Skeletal muscle cell (primary cell): ENCODE measurements at regions not wholly inside any gene's neighbourhood (a gene's known extent, or its start where the extent isn't known, plus 50 kb on each side); places are given as distances from the start of the nearest gene placed in this dataset.

Experiments used
- DNase-seq: peaks from one replicate; pipeline ENCODE4 v3.0.0-alpha.2; 2010; ENCODE audit warnings: low read depth
- H3K4me3 ChIP-seq: 2 replicates; pipeline ENCODE4 v1.5.1; 2011; ENCODE audit warnings: low read depth, mild to moderate bottlenecking, control low read depth, low read length, moderate library complexity

DNA sequence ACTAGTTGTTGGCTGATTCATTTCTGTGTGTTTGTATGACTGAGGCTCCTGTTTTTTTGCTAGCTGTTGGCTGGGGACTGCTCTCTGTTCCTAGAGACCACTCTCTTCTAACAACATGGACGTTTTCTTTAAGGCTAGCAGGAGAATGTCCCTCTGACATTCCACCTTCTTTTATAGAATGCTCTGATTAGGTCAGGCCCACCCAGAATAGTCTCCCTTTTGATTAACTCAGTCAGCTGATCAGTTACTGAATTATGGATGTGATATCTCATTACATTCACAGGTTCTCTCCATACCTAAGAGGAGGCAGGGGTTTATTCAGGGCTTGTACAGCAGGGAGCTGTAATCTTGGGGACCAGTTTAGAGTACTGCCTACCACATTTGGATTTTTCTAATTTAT lies 175.6 kb upstream of the RHOBTB1 start:
- no peak overlapping the region for H3K4me3 ChIP-seq
- no peak for DNase-seq

DNA sequence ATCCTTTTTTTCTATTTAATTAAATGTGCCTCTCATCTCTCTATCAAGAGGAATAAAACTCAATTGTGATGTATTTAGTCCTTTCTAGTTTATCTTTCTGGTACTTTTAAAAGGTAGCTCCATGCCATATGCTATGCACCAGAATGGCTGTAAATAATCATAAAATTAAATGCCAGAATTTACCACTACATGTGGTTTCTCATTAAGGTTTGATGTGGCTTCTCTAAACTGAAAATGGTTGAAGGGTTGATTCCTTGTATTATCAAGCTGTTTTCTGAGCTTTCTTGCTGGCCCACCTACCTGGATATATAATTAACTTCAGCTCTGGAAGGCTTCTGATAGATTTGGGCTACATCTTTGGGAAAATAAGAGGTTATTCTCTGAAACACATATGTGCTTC lies 171.9 kb upstream of the RHOBTB1 start:
- H3K4me3 ChIP-seq, result no peak overlapping the region
- DNase-seq, result no peak

DNA sequence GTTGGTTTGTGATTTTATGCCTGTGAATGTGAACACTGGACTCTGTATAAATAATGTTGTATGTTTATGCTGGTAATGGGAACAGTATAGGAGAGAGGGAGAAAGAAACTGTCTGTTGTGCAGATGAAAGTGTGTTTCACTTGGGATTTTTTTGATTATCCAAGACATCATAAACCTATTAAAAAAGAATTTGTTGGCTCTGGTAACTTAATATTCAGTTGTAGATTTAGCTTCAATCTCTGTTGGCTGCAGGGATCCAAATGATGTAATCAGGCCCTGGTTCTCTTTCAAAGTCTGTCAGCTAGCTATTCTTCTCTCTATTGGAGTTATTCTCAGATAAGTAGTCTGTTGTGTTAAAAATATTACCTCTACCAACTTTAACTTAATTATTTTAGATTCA lies 168.8 kb upstream of the RHOBTB1 start:
- no peak for DNase-seq
- no peak overlapping the region for H3K4me3 ChIP-seq

DNA sequence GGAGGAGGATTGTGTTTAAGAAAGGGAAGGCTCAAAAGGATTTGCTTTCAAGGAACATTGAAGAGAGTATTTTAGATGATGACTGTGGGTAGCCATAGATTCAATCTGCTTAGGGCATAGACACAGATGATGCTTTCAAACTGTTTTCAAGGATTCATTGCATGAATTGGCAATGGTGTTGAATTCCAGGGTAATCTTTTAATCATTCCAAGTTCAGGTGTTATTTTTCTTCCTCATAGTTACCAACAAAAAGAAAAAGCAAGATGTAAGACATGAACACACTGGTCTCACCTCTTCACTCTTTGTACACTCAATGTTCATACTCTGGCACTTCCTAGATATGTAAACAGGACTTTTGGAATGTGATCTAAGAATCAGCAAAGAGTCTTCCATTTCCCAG lies 167.0 kb upstream of the RHOBTB1 start:
- H3K4me3 ChIP-seq, result no peak overlapping the region
- no peak for DNase-seq

DNA sequence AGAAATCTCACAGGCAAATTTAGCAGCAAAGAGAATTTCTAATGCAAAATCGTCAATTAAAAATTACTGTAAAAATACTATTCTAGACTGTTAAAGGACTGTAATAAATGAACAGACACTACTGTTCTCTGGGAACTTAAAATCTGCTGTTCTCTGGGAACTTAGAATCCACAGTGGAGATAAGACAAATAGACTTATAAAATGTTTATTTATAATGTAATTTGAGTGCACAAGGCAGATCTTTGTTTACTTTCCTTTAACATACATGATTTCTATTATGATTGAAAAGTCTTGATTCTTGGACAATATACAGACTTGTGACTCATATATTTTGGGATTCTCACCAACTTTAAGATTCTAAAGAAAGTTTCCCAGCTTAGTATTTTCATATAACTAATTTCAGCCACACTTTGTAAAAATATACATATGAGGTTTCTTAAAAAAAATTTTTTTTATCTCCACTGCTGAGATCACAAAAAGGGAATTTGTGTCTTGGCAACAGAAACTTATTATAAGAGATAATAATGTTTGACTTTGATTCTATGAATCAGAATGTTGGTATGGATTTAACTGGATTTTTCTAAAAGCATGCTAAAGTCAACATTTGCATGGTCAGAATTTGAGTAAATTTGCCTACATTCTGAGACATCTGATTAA lies 166.3 kb upstream of the RHOBTB1 start:
- H3K4me3 ChIP-seq, result no peak overlapping the region
- no peak for DNase-seq

DNA sequence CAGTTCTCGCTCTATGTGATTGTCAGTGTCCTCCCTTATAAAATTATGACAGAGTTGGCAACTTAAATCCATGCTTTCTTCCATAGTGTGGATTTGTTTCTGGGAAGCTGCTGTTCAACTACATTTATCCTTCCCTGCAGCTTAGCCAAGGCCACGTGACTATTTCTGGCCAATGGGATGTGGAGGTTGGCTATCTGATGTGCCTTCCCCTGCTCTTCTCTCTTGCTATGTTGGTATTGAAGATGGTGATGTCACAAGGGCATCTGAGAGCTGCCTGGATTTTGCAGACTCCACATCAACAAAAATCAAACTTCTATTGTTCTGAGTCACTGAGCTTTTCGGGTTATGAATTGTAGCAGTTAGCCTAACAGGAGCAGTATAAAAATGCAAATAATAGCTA lies 164.9 kb upstream of the RHOBTB1 start:
- no peak for DNase-seq

DNA sequence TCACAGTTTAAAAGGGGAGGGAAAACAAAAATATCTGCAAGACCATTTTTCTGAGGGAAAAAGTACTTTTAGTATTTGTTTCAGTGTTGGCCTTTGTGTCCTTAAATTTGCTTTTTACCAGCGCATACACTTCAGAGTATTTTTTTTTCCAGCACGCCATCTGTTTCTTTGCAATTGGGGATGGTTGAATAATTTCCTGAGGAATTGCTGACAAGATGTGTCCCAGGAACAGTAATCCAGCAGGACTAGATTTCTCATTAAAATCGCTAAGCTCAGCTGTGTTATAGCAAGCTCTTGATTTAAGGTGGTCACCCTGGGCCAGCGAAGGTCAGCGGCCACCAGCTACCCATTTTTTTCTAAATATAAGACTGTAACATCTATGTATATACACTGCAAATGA lies 156.9 kb upstream of the RHOBTB1 start:
- no peak overlapping the region for H3K4me3 ChIP-seq
- no peak for DNase-seq

More for the DNA sequence above, 164.9 kb upstream of the RHOBTB1 start:
- H3K4me3 ChIP-seq, result no peak overlapping the region

DNA sequence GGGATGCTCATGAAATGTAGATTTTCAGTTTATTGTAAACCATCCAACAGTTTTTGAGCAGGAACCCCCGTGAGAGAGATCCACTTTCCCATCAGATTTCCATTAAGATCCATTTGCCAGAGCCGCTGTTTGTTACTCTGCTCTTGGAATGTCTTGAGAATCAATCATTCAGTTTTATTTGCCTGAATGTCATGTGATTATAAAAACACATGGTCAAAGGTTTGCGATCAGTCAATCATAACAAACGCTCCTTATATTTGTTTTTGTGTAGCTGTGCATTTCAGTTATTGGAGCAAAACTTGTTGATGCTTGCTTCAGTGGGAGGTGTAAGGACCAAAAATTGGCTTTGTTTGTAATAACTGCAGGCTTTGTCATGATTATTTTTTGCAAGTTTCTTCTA lies 155.8 kb upstream of the RHOBTB1 start:
- no peak overlapping the region for H3K4me3 ChIP-seq
- DNase-seq, result no peak

DNA sequence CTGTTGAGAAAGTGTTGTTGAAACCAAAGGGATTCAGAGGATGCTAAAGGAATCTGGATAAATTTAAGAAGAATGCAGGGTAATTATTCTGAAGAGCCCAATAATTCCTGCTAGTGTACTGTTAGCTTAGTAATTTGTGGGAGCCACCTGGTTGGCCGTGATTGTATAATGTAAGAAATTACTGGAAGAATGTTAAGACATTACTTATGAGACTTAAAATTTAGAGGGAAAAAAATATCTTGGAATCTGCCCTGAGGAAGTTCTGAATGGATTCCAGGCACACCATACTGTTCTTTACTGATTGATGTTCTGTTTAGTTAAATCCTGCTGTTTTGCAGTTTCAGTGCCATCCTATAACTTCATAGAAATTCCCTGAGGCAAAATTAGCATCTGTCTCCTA lies 155.0 kb upstream of the RHOBTB1 start:
- no peak for DNase-seq
- no peak overlapping the region for H3K4me3 ChIP-seq

DNA sequence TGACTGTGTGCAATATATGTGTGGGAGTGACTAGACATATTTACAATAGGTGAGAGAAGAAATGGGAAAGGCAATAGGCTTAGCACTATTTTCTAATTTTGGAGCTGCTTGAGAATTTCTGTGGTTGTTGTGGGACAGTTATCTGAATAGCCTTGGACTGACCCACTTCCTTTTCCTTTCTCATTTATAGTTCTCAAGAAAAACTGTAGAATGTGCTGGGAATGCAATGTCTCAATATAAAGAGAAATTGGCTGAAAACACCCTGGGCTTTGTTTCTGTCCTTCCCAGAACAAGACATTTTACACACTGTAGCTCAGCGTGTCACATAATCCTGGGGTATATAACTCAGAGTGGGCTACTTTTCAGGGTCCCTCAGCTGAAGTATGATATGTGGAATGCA lies 153.0 kb upstream of the RHOBTB1 start:
- H3K4me3 ChIP-seq, result no peak overlapping the region

DNA sequence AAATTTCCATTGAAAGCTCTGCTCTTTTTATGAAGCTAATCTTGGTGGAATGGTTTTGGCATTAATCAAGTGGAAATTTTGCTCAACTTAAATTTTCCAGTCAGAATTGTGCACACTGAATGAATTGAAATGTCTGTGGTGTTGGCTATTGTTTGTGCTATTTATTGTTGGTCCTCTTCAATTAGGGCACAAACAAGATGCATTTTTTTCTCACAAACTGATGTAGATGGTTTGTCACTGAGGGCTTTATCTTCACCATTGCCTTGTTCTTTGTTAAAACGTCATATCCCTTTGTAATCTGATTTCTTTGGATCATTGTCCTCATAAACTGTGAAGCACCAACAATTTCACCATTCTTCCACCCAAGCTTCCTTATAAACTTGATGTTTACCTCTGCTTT lies 152.1 kb upstream of the RHOBTB1 start:
- no peak overlapping the region for H3K4me3 ChIP-seq
- DNase-seq, result no peak

More for the DNA sequence above, 153.0 kb upstream of the RHOBTB1 start:
- no peak for DNase-seq

DNA sequence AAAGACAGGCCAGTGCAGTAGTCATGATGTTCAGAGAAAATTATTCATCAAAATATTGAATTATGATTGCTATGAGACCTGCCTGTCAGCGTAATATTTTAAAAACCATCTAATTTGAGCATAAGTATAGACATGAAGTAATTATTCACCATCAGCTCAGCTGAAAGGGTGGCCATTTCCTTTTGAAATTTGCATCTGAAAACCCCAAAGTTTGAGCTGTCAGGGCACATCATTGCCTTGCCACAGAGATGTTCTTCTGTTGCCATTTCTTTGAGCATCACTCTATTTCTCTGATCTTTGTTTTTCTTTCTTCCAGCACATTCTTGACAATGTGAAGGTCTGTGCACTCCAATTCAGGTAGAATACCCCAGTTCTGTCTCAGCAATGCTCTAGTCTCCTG lies 147.5 kb upstream of the RHOBTB1 start:
- no peak overlapping the region for H3K4me3 ChIP-seq
- DNase-seq, result no peak

DNA sequence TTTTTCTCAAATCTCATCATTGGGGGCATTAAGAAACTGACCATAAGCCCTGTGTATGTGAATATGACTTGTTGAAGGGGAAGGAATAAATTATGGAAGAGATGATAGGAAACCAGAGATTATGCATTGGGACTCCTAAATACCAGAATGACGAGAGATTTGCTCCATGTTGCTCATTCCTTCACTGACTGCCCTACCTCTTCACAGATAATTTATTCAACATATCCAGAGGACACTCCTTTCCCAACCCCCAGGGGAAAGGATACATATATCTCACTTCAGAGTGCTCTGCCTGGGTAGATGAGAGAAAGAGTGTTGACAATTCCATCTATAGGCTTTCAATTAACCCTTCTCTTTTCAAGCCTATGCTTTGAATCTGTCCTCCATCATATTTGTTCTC lies 145.3 kb upstream of the RHOBTB1 start:
- no peak for DNase-seq
- no peak overlapping the region for H3K4me3 ChIP-seq

DNA sequence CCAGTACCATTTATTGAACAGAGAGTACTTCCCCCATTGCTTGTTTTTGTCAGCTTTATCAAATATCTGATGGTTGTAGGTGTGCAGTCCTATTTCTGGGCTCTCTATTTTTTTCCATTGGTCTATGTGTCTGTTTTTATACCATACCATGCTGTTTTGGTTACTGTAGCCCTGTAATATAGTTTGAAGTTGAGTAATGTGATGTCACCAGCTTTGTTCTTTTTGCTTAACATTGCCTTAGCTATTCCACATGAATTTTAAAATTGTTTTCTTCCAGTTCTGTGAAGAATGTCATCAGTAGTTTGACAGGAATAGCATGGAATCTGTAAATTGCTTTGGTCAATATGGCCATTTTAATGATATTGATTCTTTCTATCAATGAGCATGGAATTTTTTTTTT lies 140.5 kb upstream of the RHOBTB1 start:
- DNase-seq, result no peak
- H3K4me3 ChIP-seq, result no peak overlapping the region

DNA sequence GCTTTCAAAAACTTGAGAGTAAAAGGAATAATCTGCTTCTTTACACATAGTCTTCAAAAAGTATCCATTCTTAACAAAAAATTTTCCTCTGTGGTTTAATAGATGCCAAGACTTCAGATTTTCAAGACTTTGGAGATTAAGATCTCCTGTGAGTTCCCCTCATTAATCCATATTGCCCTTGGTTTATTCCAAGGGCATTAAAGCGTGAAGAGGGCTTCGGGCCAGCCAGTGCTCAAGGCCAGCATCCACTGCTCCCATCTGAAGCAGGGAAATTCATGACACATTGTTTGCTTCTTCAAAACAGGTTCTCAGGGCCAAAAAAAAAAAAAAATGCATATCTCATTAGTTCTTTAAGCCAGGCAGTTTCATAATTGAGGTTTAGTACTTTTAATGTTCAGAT lies 137.3 kb upstream of the RHOBTB1 start:
- no peak overlapping the region for H3K4me3 ChIP-seq

DNA sequence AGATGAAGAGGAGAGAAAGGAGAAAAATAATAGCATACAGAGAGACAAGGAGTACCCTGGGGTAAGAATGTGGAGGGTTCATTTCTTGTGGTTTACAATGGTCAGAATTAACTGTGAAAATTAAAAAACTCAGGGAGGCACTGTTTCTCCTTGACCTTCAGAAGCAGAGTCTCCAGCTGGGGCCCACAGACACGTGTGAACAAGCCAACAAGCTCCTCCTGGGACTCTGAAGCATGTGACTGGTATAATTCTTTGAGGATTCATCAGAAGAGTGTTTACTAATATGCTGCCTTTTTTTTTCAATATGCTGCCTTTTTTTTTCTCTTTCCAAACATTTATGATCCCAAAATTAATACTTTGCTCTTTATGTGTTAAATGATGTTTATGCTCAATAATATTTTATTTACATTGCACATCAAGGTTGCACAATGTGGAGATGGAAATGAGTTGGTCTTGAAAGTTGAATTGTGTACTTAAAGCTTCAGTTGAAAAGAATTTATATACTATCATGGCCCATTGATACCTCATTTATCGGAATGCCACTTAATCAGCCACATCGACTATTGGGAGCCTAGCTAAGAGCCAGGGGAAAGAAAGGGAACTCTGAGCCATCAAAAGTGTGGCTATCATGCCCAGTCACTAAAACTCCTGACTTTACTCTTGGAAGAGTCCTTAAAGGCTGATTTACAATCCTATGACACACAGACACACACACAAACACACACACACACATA lies 134.7 kb upstream of the RHOBTB1 start:
- H3K4me3 ChIP-seq, result no peak overlapping the region
- DNase-seq, result peak; percentile 10

More for the DNA sequence above, 137.3 kb upstream of the RHOBTB1 start:
- no peak for DNase-seq

DNA sequence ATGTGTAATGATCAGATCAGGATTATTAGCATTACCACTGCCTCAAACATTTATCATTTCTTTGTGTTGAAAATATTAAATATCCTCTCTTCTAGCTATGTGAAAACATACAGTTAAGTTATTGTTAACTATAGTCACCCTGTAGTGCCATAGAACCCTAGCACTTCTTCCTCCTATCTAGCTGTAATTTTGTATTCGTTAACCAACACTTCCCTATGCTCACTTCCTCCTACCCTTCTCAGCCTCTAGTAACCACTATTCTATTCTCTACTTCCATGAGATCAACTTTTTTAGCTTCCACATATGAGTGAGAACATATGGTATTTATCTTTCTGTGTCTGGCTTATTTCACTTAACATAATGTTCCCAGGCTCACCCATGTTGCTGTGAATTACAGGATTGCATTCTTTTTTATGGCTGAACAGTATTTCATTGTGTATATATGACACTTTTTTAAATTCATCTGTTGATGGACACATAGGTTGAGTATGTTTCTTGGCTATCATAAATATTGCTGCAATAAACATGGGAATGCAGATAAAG lies 132.7 kb upstream of the RHOBTB1 start:
- H3K4me3 ChIP-seq, result no peak overlapping the region
- no peak for DNase-seq

DNA sequence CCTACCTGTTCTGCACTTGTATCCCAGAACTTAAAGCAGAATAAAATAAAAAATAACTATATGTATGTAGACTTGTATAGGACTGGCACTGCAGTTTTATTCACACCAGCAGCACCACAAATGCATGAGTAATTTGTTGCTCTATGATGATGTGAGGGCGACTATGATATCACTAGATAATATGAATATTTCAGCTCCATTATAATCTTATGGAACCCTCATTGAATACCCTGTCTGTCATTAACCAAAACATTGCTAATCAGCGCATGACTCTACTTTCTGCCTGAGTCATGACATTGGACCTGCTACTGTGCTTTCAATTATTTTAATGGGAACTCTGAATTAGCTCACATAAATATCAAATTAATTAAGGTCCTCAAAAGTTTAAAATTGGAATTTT lies 129.4 kb upstream of the RHOBTB1 start:
- no peak overlapping the region for H3K4me3 ChIP-seq
- no peak for DNase-seq

DNA sequence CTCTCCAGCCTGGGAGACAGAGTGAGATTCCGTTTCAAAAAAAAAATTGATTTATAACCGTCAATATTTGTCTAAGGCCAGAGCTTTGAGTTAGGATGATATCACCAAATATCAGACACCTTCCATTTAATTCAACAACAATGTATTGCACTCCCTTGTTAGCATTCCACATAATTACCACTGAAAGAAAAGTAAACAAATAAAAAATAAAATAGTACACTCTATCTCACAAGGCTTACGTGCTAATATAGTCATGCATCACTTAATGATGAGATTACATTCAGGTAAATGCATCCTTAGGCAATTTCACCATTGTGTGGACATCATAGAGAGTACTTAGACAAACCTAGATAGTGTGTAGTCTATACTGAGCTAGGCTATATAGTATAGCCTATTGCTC lies 127.6 kb upstream of the RHOBTB1 start:
- no peak overlapping the region for H3K4me3 ChIP-seq
- no peak for DNase-seq

DNA sequence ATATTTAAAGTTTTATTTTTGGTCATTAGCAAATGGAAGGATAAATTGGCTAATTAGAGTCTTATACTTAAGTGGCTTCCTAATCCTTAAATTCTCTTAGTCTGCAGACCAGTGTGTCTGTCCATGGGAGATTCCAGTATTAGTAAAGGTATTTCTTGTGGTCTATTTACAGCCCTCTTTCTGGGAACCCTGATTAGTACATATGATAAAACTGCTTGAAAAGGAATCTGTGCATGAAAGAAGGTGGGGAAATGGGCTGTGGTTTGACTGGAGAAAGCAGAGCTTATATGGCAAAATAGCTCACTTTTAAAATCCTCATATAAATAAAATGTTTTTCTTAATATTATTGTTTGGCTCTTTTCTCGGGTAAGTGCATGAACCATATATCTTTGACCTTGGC lies 124.5 kb upstream of the RHOBTB1 start:
- DNase-seq, result no peak

DNA sequence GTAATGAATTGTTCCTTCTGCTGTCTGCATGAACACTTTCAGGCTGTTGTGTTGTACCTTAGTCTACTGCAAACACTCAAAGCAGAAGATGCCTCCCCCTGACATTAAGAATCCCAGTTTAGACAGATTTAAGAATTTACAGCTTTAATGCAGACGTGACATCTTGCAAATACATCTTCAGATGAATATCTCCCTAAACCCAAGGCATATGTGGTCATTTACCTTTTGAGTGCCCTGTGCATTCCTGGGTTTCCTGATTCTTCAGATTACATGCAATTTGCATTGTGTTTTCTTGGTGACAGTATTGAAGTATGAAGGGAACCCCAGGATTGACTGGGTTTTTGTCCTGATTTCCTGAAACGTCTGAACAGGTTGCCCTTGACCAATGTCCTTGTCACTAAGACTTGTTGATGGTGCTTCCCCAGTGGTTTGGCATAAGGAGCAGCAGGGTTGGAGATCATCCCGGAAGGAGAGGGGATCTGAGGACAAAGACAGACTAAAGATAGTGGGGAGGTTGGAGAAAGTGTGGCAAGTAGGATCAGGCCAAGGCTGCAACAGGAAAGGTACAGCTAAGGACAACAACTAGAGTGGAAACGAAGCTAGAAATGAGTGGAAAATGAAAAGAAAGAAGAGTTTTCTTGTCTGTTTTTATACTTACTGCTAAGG lies 123.8 kb upstream of the RHOBTB1 start:
- no peak for DNase-seq

More for the DNA sequence above, 124.5 kb upstream of the RHOBTB1 start:
- H3K4me3 ChIP-seq, result no peak overlapping the region

More for the DNA sequence above, 123.8 kb upstream of the RHOBTB1 start:
- H3K4me3 ChIP-seq, result no peak overlapping the region
